Lower leg skin (tissue), 4 donors: ENCODE measurements at regions not wholly inside any gene's neighbourhood (a gene's known extent, or its start where the extent isn't known, plus 50 kb on each side); places are given as distances from the start of the nearest gene placed in this dataset.

ENCODE experiments used
- DNase-seq, 2 donors: peaks; one replicate each; pipeline ENCODE4 v3.0.0-alpha.2; 2019; ENCODE audit warnings: low spot score in 2 of 2
- H3K4me3 ChIP-seq: fragments of 200-600 bp; sonication (generic); 2 replicates; pipeline ENCODE4 v1.5.1; 2017; ENCODE audit warnings: mild to moderate bottlenecking, low read depth; ENCODE audit not compliant: poor library complexity, severe bottlenecking
- CTCF ChIP-seq, 3 donors: fragments of 450-650 bp; IDR thresholded peaks; one replicate each; pipeline ENCODE4 v1.5.1; 2016; ENCODE audit warnings: antibody characterized with exemption in 3 of 3, mild to moderate bottlenecking in 3 of 3, moderate library complexity in 2 of 3
- POLR2A ChIP-seq, 2 donors: fragments of 450-650 bp; IDR thresholded peaks; one replicate each; pipeline ENCODE4 v1.6.1; 2016 to 2017; ENCODE audit warnings: antibody characterized with exemption in 2 of 2, mild to moderate bottlenecking in 1 of 2, moderate library complexity in 1 of 2
- WGBS, 2 donors: methylation state at CpG; one replicate each; pipeline ENCODE4 v1.1.5; 2018; 5-methylcytosine and 5-hydroxymethylcytosine counted together
- intact Hi-C: fragments of 100-400 bp; cut with DNase I; formaldehyde crosslinking; loops from one replicate; pipeline ENCODE4 v1.15.0; 2023; ENCODE audit warnings: low total_unique reads

- 2% methylated on average over 7 to 40 of the region's 63 CpGs for WGBS, 2 donors
- intact Hi-C loops, result no loop called here
- peak; percentile 25 to 88 for DNase-seq
- TF ChIP-seq CTCF (IDR thresholded peaks at IDR 0.05), result no peak
- TF ChIP-seq POLR2A (IDR thresholded peaks at IDR 0.05), result no peak
- peak overlapping the region; percentile 59 for H3K4me3 ChIP-seq
Measured at GRCh38 chr9:36486933-36487481, 85.7 kb upstream of the MELK start.

DNA sequence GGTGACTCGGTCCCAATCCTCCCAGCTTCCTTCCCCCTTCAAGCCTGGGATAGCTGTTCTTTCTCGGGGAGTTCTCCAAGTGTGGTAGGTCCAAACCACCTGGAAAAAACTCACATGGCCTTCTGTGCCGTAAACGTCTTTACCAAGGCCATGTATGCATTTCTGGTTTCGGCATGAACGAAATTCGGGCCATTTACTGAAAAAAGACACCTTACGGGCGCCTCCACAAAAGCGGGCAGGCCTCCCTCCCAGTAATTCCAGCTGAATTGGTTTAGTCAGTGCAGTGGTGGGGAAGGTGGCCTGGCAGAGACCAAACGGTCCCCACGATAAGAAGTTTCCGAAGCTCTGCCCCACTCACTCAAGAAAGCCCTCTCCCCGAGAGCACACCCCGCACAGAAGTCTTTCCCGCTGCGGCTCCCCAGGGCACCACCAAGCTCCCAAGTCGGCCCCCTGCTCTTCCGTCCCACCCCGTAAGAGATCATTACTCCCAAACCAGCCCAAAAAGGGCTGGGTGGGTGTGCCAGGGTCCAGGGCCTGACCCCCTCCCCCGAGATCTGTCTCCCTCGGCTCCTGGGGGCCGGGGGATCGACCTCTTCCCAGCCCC, 86.3 kb upstream of the MELK start:
- peak overlapping the region; percentile 59 for H3K4me3 ChIP-seq
- intact Hi-C loops, result no loop called here
- WGBS, 2 donors, result 1 to 2% methylated on average over 22 to 24 of the region's 24 CpGs
- peak in 1 of 2 donors; percentile 21 for DNase-seq
- TF ChIP-seq POLR2A (IDR thresholded peaks at IDR 0.05) (no peak), CTCF (IDR thresholded peaks at IDR 0.05) (no peak)

GRCh38 chr9:36485647-36486328, 85.7 kb upstream of the RNF38 start:
- 11% methylated on average over 11 of the region's 11 CpGs for WGBS, 2 donors
- intact Hi-C loops, result no loop called here
- peak overlapping the region; percentile 59 for H3K4me3 ChIP-seq
- no peak for TF ChIP-seq POLR2A (IDR thresholded peaks at IDR 0.05)
- no peak for TF ChIP-seq CTCF (IDR thresholded peaks at IDR 0.05)
- peak in 1 of 2 donors; percentile 88 for DNase-seq

DNA sequence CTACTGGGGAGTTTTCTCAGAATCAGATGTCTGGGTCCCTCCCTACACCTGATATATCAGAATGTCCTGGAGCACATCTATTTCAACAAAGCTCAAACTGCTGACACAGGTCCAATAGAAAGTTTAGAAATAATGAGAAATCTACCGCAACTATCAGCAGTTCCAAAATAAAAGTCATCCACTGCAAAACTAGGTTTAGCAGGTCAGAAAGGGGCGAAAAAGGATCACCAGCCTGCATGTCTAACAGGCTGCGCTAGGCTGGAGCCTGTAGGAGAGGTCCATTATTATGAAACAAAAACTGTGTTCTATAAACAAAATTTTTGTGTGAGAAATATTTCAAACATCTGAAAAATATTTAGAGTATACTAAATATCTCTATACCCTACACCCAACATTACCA, 84.1 kb upstream of the RNF38 start:
- intact Hi-C loops, result no loop called here
- TF ChIP-seq CTCF (IDR thresholded peaks at IDR 0.05) (no peak), POLR2A (IDR thresholded peaks at IDR 0.05) (no peak)
- DNase-seq, result no peak
- no peak overlapping the region for H3K4me3 ChIP-seq
- WGBS, 2 donors, result 85 to 92% methylated on average over 3 of the region's 3 CpGs

DNA sequence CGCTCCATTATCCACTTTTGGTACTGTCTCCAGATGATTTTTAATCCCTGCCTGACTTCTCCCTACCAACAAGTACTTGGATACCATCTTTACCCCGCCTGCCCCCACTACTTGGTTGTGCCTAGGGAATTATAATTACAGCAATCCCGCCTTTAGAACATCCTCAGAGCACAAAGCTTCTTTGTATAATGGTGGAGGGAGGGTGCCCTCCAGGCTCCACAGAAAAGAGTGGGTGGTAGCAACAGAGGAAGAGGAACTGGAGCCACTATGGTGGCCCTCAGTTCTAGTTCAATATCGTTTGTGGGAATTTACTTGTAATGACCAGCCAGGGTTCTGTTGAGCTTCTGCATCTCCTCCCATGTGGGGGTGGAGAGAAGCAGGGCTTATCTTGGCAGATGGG, 79.0 kb upstream of the RNF38 start:
- 60 to 61% methylated on average over 4 of the region's 4 CpGs for WGBS, 2 donors
- no peak overlapping the region for H3K4me3 ChIP-seq
- TF ChIP-seq CTCF (IDR thresholded peaks at IDR 0.05) (no peak), POLR2A (IDR thresholded peaks at IDR 0.05) (no peak)
- intact Hi-C loops, result no loop called here
- no peak for DNase-seq
